Brain microvascular endothelial cell (primary cell): ENCODE measurements at regions not wholly inside any gene's neighbourhood (a gene's known extent, or its start where the extent isn't known, plus 50 kb on each side); places are given as distances from the start of the nearest gene placed in this dataset.

Experiments
- DNase-seq: peaks from one replicate; pipeline ENCODE4 v3.0.0-alpha.2; 2020
- H3K27ac ChIP-seq: fragments of 250-450 bp; sonication (Bioruptor Pico); 2 replicates; pipeline ENCODE4 v1.5.1; 2020; ENCODE audit warnings: mild to moderate bottlenecking, moderate library complexity
- H3K27me3 ChIP-seq: fragments of 250-450 bp; sonication (Bioruptor Pico); replicated peaks from 2 replicates; pipeline ENCODE4 v1.5.1; 2020; ENCODE audit warnings: mild to moderate bottlenecking
- H3K36me3 ChIP-seq: fragments of 250-450 bp; sonication (Bioruptor Pico); replicated peaks from 2 replicates; pipeline ENCODE4 v1.5.1; 2020; ENCODE audit warnings: mild to moderate bottlenecking
- H3K4me3 ChIP-seq: 2 replicates; pipeline ENCODE4 v1.5.1; 2011; ENCODE audit warnings: low read depth, mild to moderate bottlenecking, control low read depth, low read length, moderate library complexity
- in situ Hi-C: cut with HindIII; loops from 2 replicates; pipeline ENCODE4 v1.10.0; 2017; ENCODE audit warnings: low sequenced_read_pairs, low pct_ligation_motif_present
- TF ChIP-seq, protein P1 (sequence below): IDR thresholded peaks from 2 replicates; pipeline ENCODE4 v1.5.1; 2011; ENCODE audit warnings: low read depth, mild to moderate bottlenecking, moderate library complexity, low read length, control low read depth, inconsistent platforms; ENCODE audit errors: missing control alignments

DNA sequence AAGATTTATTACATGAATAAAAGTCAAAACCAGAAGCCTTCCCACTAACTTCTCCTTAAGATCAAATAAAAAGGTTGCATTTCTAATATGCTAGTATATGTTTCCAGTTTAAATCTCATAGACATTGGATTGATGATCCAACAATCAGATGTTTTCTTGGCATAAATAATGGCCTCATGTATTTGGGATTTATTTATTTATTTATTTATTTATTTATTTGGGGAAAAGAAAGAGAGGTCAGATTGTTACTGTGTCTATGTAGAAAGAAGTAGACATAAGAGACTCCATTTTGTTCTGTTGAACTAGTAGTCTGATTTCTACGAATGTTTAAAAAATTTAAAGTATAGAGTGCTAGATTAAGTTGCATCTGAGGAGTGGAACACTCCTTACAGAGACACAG, 422.4 kb downstream of the ADGRL2 start:
- TF ChIP-seq, protein P1, sequence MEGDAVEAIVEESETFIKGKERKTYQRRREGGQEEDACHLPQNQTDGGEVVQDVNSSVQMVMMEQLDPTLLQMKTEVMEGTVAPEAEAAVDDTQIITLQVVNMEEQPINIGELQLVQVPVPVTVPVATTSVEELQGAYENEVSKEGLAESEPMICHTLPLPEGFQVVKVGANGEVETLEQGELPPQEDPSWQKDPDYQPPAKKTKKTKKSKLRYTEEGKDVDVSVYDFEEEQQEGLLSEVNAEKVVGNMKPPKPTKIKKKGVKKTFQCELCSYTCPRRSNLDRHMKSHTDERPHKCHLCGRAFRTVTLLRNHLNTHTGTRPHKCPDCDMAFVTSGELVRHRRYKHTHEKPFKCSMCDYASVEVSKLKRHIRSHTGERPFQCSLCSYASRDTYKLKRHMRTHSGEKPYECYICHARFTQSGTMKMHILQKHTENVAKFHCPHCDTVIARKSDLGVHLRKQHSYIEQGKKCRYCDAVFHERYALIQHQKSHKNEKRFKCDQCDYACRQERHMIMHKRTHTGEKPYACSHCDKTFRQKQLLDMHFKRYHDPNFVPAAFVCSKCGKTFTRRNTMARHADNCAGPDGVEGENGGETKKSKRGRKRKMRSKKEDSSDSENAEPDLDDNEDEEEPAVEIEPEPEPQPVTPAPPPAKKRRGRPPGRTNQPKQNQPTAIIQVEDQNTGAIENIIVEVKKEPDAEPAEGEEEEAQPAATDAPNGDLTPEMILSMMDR = no peak
- in situ Hi-C loops = no loop called here
- Histone ChIP-seq H3K4me3 (no peak overlapping the region), H3K36me3 (no peaks in the 10 kb centered on the region), H3K27ac (no peak overlapping the region), H3K27me3 (no peaks in the 10 kb centered on the region)
- no peak for DNase-seq

DNA sequence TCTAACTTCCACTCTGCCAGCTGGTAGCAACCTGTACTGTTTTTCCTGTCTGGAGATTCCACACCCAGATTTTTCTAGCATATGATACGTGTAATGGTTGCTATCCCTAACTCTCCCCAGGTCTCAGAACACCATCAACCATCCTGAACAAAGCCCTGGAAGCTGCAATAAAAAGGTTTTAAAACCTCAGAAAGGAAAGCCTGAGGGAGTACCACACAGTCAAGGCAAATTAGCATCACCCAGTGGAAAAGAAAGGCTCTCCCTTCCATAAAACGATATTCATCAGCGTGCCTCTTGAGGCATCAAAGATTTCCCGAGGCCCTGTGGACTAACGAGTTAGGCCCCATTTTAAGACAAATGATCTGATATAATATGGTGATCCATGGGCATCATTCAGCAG, 421.0 kb downstream of the ADGRL2 start:
- Histone ChIP-seq H3K36me3 (no peaks in the 10 kb centered on the region), H3K4me3 (no peak overlapping the region), H3K27ac (no peak overlapping the region), H3K27me3 (no peaks in the 10 kb centered on the region)
- TF ChIP-seq, protein P1 = no peak
- in situ Hi-C loops = no loop called here
- no peak for DNase-seq

DNA sequence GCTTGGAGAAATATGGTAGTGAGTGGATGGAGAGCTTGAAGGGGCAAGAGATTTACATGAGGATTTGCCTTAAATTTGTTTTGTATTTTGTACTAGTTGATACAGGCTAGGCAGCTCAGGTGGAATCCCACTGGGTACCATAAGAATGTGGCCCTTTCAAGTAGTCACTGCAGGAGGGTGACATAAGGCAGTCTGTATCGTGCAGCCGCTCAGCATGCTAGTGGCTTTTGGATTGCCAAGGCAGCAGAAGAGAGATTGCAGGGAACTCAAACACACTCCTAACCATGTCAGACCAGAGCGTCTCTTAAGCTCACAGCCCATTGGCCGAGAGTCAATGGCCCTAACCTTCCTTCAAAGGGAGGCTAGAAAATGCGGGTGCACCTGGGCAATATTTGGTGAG, 420.0 kb downstream of the ADGRL2 start:
- Histone ChIP-seq H3K4me3 (no peak overlapping the region), H3K36me3 (no peaks in the 10 kb centered on the region), H3K27ac (no peak overlapping the region), H3K27me3 (no peaks in the 10 kb centered on the region)
- DNase-seq = no peak
- TF ChIP-seq, protein P1 = no peak
- in situ Hi-C loops = no loop called here

DNA sequence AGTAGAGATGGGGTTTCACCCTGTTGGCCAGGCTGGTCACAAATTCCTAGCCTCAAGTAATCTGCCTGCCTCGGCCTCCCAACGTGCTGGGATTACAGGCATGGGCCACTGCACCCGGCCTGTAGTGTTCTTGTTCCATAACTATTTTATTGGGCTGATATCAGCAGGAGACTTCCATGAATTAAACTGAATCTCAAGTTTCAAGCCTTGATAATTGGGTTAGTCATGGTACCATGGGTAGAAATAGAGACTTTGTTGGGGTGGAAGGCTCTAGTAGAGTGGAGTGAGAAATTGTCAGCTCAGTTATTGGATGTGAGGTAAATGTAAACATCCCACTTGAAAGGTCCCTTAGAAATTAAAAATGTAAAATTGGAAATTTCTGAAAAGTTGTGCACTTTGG, 419.1 kb downstream of the ADGRL2 start:
- no peak overlapping the region for H3K27ac ChIP-seq
- no peaks in the 10 kb centered on the region for H3K36me3 ChIP-seq
- no peak for DNase-seq
- in situ Hi-C loops = no loop called here
- TF ChIP-seq, protein P1 = no peak
- no peak overlapping the region for H3K4me3 ChIP-seq
- no peaks in the 10 kb centered on the region for H3K27me3 ChIP-seq

- H3K27me3 ChIP-seq = no peaks in the 10 kb centered on the region
- H3K4me3 ChIP-seq = no peak overlapping the region
- in situ Hi-C loops = no loop called here
- no peak overlapping the region for H3K27ac ChIP-seq
- TF ChIP-seq, protein P1 = no peak
- H3K36me3 ChIP-seq = no peaks in the 10 kb centered on the region
- DNase-seq = no peak
These were observed 418.1 kb downstream of the ADGRL2 start for GRCh38 chr1:82218846-82219245.

DNA sequence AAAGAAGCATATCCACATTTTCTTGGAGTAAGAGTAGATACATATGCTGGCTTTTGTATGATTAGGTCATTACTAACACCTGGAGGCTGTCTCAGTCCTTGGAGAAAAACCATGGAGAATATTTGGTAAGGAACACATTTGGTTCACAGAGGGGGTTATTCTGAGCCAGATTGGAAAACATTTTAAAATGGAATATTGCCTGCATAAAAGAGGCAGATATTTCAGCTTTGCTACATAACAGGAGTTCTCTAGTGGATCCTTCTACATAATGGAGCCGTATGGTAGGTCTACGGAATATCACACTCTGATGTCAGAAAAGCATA, 415.1 kb downstream of the ADGRL2 start:
- no peak overlapping the region for H3K27ac ChIP-seq
- DNase-seq = no peak
- in situ Hi-C loops = no loop called here
- no peaks in the 10 kb centered on the region for H3K36me3 ChIP-seq
- TF ChIP-seq, protein P1 = no peak
- no peaks in the 10 kb centered on the region for H3K27me3 ChIP-seq
- H3K4me3 ChIP-seq = no peak overlapping the region
